Spleen (tissue), 7 donors: ENCODE measurements at regions not wholly inside any gene's neighbourhood (a gene's known extent, or its start where the extent isn't known, plus 50 kb on each side); places are given as distances from the start of the nearest gene placed in this dataset.

Experiments
- POLR2A ChIP-seq, 3 donors: fragments of 450-650 bp; IDR thresholded peaks; one replicate each; pipeline ENCODE4 v1.5.1; 2017; ENCODE audit warnings: antibody characterized with exemption in 3 of 3, mild to moderate bottlenecking in 1 of 3
- POLR2AphosphoS5 ChIP-seq, 3 donors: sonication (generic); formaldehyde crosslinking; IDR thresholded peaks; one replicate each; pipeline ENCODE4 v1.5.1; 2017; ENCODE audit warnings: antibody characterized with exemption in 3 of 3
- TF ChIP-seq, protein P1 (sequence below), 11 experiments: fragments of 200-600 bp in 7 of 11; fragments of 450-650 bp in 4 of 11; sonication (generic) in 4 of 11; IDR thresholded peaks in 8 of 11; conservative IDR thresholded peaks in 3 of 11; 1 replicate in 7 of 11; 2 replicates in 4 of 11; pipeline versions ENCODE4 v1.4.0 to v1.8.0; 2016 to 2021; ENCODE audit warnings: antibody characterized with exemption in 11 of 11, inconsistent platforms in 4 of 11, mild to moderate bottlenecking in 1 of 11
- donor health status: DM: no; HTN: no; CAD: no; lungs with moderate emphysema.
- donor health status: DM: no; HTN: no; CAD: no.
- donor health status: DM: no; HTN: no; CAD: no.

DNA sequence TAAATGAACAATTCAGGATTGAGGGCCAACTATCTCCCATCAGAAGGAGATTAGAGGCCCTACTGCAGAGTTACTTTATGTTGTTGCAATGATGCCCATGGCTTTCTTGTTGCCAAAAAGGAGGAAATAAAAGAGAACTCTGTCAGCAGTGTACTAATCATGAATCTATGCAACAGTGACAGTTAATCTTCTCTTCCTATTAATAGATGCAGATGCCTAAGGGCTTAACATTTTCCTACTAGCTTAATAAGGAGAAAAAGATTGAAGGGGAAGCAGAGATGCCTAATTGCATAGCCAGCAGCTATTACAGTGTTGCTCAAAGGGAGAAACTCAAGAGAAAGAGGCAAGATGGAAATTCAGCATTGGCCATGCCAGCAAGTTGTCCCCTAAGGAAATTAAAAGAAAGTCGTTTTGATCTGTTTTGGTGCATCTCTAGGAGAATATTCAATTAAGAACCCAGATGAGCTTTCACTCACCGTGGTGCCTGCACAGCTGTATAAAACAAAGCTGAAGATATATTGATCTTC lies 107.1 kb upstream of the KCNJ3 start:
- TF ChIP-seq, protein P1, sequence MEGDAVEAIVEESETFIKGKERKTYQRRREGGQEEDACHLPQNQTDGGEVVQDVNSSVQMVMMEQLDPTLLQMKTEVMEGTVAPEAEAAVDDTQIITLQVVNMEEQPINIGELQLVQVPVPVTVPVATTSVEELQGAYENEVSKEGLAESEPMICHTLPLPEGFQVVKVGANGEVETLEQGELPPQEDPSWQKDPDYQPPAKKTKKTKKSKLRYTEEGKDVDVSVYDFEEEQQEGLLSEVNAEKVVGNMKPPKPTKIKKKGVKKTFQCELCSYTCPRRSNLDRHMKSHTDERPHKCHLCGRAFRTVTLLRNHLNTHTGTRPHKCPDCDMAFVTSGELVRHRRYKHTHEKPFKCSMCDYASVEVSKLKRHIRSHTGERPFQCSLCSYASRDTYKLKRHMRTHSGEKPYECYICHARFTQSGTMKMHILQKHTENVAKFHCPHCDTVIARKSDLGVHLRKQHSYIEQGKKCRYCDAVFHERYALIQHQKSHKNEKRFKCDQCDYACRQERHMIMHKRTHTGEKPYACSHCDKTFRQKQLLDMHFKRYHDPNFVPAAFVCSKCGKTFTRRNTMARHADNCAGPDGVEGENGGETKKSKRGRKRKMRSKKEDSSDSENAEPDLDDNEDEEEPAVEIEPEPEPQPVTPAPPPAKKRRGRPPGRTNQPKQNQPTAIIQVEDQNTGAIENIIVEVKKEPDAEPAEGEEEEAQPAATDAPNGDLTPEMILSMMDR (IDR thresholded peaks at IDR 0.05 in 8 of 11, conservative IDR thresholded peaks at IDR 0.05 in 3 of 11): no peak
- TF ChIP-seq POLR2A (IDR thresholded peaks at IDR 0.05): no peak
- no peak for TF ChIP-seq POLR2AphosphoS5 (IDR thresholded peaks at IDR 0.05)
